Muscle layer of duodenum (tissue), 2 donors: ENCODE measurements at regions not wholly inside any gene's neighbourhood (a gene's known extent, or its start where the extent isn't known, plus 50 kb on each side); places are given as distances from the start of the nearest gene placed in this dataset.

ENCODE experiments used
- H3K27ac ChIP-seq: one replicate; pipeline ENCODE4 v1.7.0; 2013; ENCODE audit warnings: mild to moderate bottlenecking, low read length
- H3K27me3 ChIP-seq: one replicate; pipeline ENCODE4 v1.7.0; 2013; ENCODE audit warnings: low read depth, mild to moderate bottlenecking, control low read depth, low read length
- H3K36me3 ChIP-seq, 2 donors: one replicate each; pipeline ENCODE4 v1.7.0; 2013; ENCODE audit warnings: low read length in 2 of 2, control low read depth in 1 of 2, mild to moderate bottlenecking in 1 of 2; ENCODE audit not compliant: insufficient read depth in 2 of 2, control insufficient read depth in 1 of 2
- H3K4me1 ChIP-seq, 2 donors: one replicate each; pipeline ENCODE4 v1.7.0; 2013; ENCODE audit warnings: low read length in 2 of 2, mild to moderate bottlenecking in 2 of 2, control low read depth in 1 of 2, moderate library complexity in 1 of 2; ENCODE audit not compliant: insufficient read depth in 2 of 2, control insufficient read depth in 1 of 2
- H3K4me3 ChIP-seq, 2 donors: one replicate each; pipeline ENCODE4 v1.7.0; 2013; ENCODE audit warnings: low read length in 2 of 2, low read depth in 1 of 2, mild to moderate bottlenecking in 1 of 2
- H3K9me3 ChIP-seq, 2 donors: one replicate each; pipeline ENCODE4 v1.7.0; 2013; ENCODE audit warnings: low read length in 2 of 2, control low read depth in 1 of 2, mild to moderate bottlenecking in 1 of 2; ENCODE audit not compliant: control insufficient read depth in 1 of 2
- donor health status: healthy.

- Histone ChIP-seq H3K36me3 (no peaks in the 10 kb centered on the region), H3K4me1 (no peaks in the 10 kb centered on the region), H3K9me3 (no peaks in the 10 kb centered on the region), H3K27me3 (no peaks in the 10 kb centered on the region), H3K27ac (no peak overlapping the region), H3K4me3 (no peak overlapping the region)
These were observed 112.1 kb downstream of the ZIC5 start for GRCh38 chr13:99859178-99860177.

- Histone ChIP-seq H3K36me3 (no peaks in the 10 kb centered on the region), H3K4me1 (no peaks in the 10 kb centered on the region), H3K27me3 (no peaks in the 10 kb centered on the region), H3K9me3 (no peaks in the 10 kb centered on the region), H3K4me3 (no peak overlapping the region), H3K27ac (no peak overlapping the region)
These were observed 113.8 kb downstream of the ZIC5 start for GRCh38 chr13:99857738-99858137.

GRCh38 chr13:99855526-99856420 lies 115.8 kb downstream of the ZIC5 start:
- H3K36me3 ChIP-seq: no peaks in the 10 kb centered on the region
- H3K9me3 ChIP-seq: no peaks in the 10 kb centered on the region
- no peaks in the 10 kb centered on the region for H3K27me3 ChIP-seq
- no peaks in the 10 kb centered on the region for H3K4me1 ChIP-seq
- no peak overlapping the region for H3K4me3 ChIP-seq
- H3K27ac ChIP-seq: no peak overlapping the region

- Histone ChIP-seq H3K4me3 (no peak overlapping the region), H3K9me3 (no peaks in the 10 kb centered on the region), H3K4me1 (no peaks in the 10 kb centered on the region), H3K36me3 (no peaks in the 10 kb centered on the region), H3K27ac (no peak overlapping the region), H3K27me3 (no peaks in the 10 kb centered on the region)
These were observed 117.2 kb downstream of the ZIC5 start for GRCh38 chr13:99854366-99854765.

GRCh38 chr13:99847318-99847750 lies 124.2 kb downstream of the ZIC5 start:
- Histone ChIP-seq H3K4me1 (no peaks in the 10 kb centered on the region), H3K27ac (no peak overlapping the region), H3K27me3 (no peaks in the 10 kb centered on the region), H3K9me3 (no peaks in the 10 kb centered on the region), H3K4me3 (no peak overlapping the region), H3K36me3 (no peaks in the 10 kb centered on the region)

- H3K27ac ChIP-seq: no peak overlapping the region
- H3K9me3 ChIP-seq: no peaks in the 10 kb centered on the region
- H3K36me3 ChIP-seq: no peaks in the 10 kb centered on the region
- no peaks in the 10 kb centered on the region for H3K4me1 ChIP-seq
- H3K4me3 ChIP-seq: no peak overlapping the region
- H3K27me3 ChIP-seq: no peaks in the 10 kb centered on the region
These were observed 126.2 kb downstream of the ZIC5 start for GRCh38 chr13:99845161-99845874.

- no peaks in the 10 kb centered on the region for H3K9me3 ChIP-seq
- H3K27me3 ChIP-seq: no peaks in the 10 kb centered on the region
- H3K4me1 ChIP-seq: no peaks in the 10 kb centered on the region
- no peak overlapping the region for H3K27ac ChIP-seq
- H3K4me3 ChIP-seq: no peak overlapping the region
- no peaks in the 10 kb centered on the region for H3K36me3 ChIP-seq
These were observed 127.1 kb downstream of the ZIC5 start for GRCh38 chr13:99844421-99844820.

- Histone ChIP-seq H3K4me1 (no peaks in the 10 kb centered on the region), H3K9me3 (no peaks in the 10 kb centered on the region), H3K27ac (no peak overlapping the region), H3K36me3 (no peaks in the 10 kb centered on the region), H3K27me3 (no peaks in the 10 kb centered on the region), H3K4me3 (no peak overlapping the region)
These were observed 127.7 kb downstream of the ZIC5 start for GRCh38 chr13:99843872-99844271.

- Histone ChIP-seq H3K36me3 (no peaks in the 10 kb centered on the region), H3K4me1 (no peaks in the 10 kb centered on the region), H3K9me3 (no peaks in the 10 kb centered on the region), H3K27ac (no peak overlapping the region), H3K4me3 (no peak overlapping the region), H3K27me3 (no peaks in the 10 kb centered on the region)
These were observed 129.2 kb downstream of the ZIC5 start for GRCh38 chr13:99842405-99842804.

GRCh38 chr13:99836291-99836690 lies 135.3 kb downstream of the ZIC5 start:
- Histone ChIP-seq H3K27ac (no peak overlapping the region), H3K27me3 (no peaks in the 10 kb centered on the region), H3K9me3 (no peaks in the 10 kb centered on the region), H3K4me1 (no peaks in the 10 kb centered on the region), H3K36me3 (no peaks in the 10 kb centered on the region), H3K4me3 (no peak overlapping the region)

GRCh38 chr13:99835442-99835841 lies 136.1 kb downstream of the ZIC5 start:
- Histone ChIP-seq H3K4me3 (no peak overlapping the region), H3K36me3 (no peaks in the 10 kb centered on the region), H3K27ac (no peak overlapping the region), H3K4me1 (no peaks in the 10 kb centered on the region), H3K27me3 (no peaks in the 10 kb centered on the region), H3K9me3 (no peaks in the 10 kb centered on the region)
